ENCODE measurements at regions not wholly inside any gene's neighbourhood (a gene's known extent, or its start where the extent isn't known, plus 50 kb on each side); places are given as distances from the start of the nearest gene placed in this dataset.
"Not testable (repeated sequence)": the region's sequence is repeated elsewhere in the genome, so short reads cannot be mapped to it uniquely, and the experiment has no call there.

- Histone ChIP-seq H3K4me1 (peaks cover 18% of the 10 kb centered on the region), H3K27ac (no peak overlapping the region), H3K9me3 (no peaks in the 10 kb centered on the region), H3K4me3 (no peak overlapping the region), H3K27me3 (no peaks in the 10 kb centered on the region), H3K36me3 (replicated peaks in 1 of 2; ENCODE audit: insufficient read depth in 1 of 2, low read depth in 2 of 2) (no peaks in the 10 kb centered on the region)
- WGBS, 2 donors: 18 to 20% methylated on average over 1 of the region's 1 CpG
- peak; percentile 58 for ATAC-seq
- peak; percentile 47 to 67 (median 61) for DNase-seq
- intact Hi-C loops (cut with DNase I): no loop called here
- TF ChIP-seq CTCF (IDR thresholded peaks at IDR 0.05): no peak
These were observed 653.9 kb upstream of the USP24 start for GRCh38 chr1:55869065-55869464.

GRCh38 chr1:55868026-55868425 lies 652.9 kb upstream of the USP24 start:
- DNase-seq (no peak), ATAC-seq (no peak)
- WGBS, 2 donors: 46 to 47% methylated on average over 2 of the region's 2 CpGs
- TF ChIP-seq CTCF (IDR thresholded peaks at IDR 0.05) (peak in 3 of 7 experiments; percentile 3 to 8 (median 6)), POLR2A (IDR thresholded peaks at IDR 0.05) (no peak)
- Histone ChIP-seq H3K36me3 (replicated peaks in 1 of 2; ENCODE audit: insufficient read depth in 1 of 2, low read depth in 2 of 2) (no peaks in the 10 kb centered on the region), H3K4me3 (no peak overlapping the region), H3K9me3 (no peaks in the 10 kb centered on the region), H3K27me3 (no peaks in the 10 kb centered on the region), H3K4me1 (peaks cover 18% of the 10 kb centered on the region), H3K27ac (no peak overlapping the region)
- intact Hi-C loops (cut with DNase I): no loop called here

GRCh38 chr1:55867304-55867843 lies 652.2 kb upstream of the USP24 start:
- intact Hi-C loops (cut with DNase I): no loop called here
- no peak for TF ChIP-seq CTCF (IDR thresholded peaks at IDR 0.05)

GRCh38 chr1:55865778-55866177 lies 650.6 kb upstream of the USP24 start:
- DNase-seq; H3K4me3 ChIP-seq; H3K36me3 ChIP-seq (replicated peaks in 1 of 2; ENCODE audit: insufficient read depth in 1 of 2, low read depth in 2 of 2); H3K9me3 ChIP-seq; H3K27ac ChIP-seq; ATAC-seq; H3K27me3 ChIP-seq; intact Hi-C loops (cut with DNase I): not testable (repeated sequence)
- WGBS, 2 donors: 89 to 90% methylated on average over 7 of the region's 7 CpGs
- peaks cover 18% of the 10 kb centered on the region for H3K4me1 ChIP-seq

More at GRCh38 chr1:55867304-55867843, 652.2 kb upstream of the USP24 start:
- WGBS, 2 donors: 68 to 69% methylated on average over 3 of the region's 3 CpGs
- ATAC-seq (no peak), DNase-seq (no peak)
- Histone ChIP-seq H3K27ac (no peak overlapping the region), H3K4me3 (no peak overlapping the region), H3K4me1 (peaks cover 18% of the 10 kb centered on the region), H3K9me3 (no peaks in the 10 kb centered on the region), H3K27me3 (no peaks in the 10 kb centered on the region), H3K36me3 (replicated peaks in 1 of 2; ENCODE audit: insufficient read depth in 1 of 2, low read depth in 2 of 2) (no peaks in the 10 kb centered on the region)

- no peak for ATAC-seq
- 89 to 94% methylated on average over 2 of the region's 2 CpGs for WGBS, 2 donors
- H3K27me3 ChIP-seq: no peaks in the 10 kb centered on the region
- peaks cover 17% of the 10 kb centered on the region for H3K4me1 ChIP-seq
- H3K27ac ChIP-seq: no peak overlapping the region
- H3K36me3 ChIP-seq (replicated peaks in 1 of 2; ENCODE audit: insufficient read depth in 1 of 2, low read depth in 2 of 2): no peaks in the 10 kb centered on the region
- no peaks in the 10 kb centered on the region for H3K9me3 ChIP-seq
- no peak for DNase-seq
- intact Hi-C loops (cut with DNase I): no loop called here
- no peak for TF ChIP-seq CTCF (IDR thresholded peaks at IDR 0.05)
- no peak for TF ChIP-seq POLR2A (IDR thresholded peaks at IDR 0.05)
- no peak overlapping the region for H3K4me3 ChIP-seq
These were observed 649.1 kb upstream of the USP24 start for GRCh38 chr1:55864251-55864650.
